Cardiac septum (tissue), 1 donor: ENCODE measurements at regions not wholly inside any gene's neighbourhood (a gene's known extent, or its start where the extent isn't known, plus 50 kb on each side); places are given as distances from the start of the nearest gene placed in this dataset.

Source experiments
- DNase-seq: peaks from one replicate; pipeline ENCODE4 v3.0.0-alpha.2; 2020; ENCODE audit warnings: low spot score
- intact Hi-C: fragments of 100-400 bp; cut with DNase I; formaldehyde crosslinking; loops from one replicate; pipeline ENCODE4 v1.14.0; 2022
- donor health status: DM: no; HTN: no; CAD: no.

- no peak for DNase-seq
- intact Hi-C loops, result no loop called here
These were observed 53.0 kb upstream of the SMOX start for GRCh38 chr20:4095639-4096038.

GRCh38 chr20:4091490-4092479, 56.8 kb upstream of the SMOX start:
- intact Hi-C loops, result no loop called here
- DNase-seq, result peak; percentile 88

GRCh38 chr20:4090756-4091489, 57.7 kb upstream of the SMOX start:
- intact Hi-C loops, result no loop called here
- peak; percentile 49 for DNase-seq

- peak; percentile 79 for DNase-seq
- intact Hi-C loops, result loop anchor here (5.0 kb wide), 2 partner anchors 203 to 413 kb away; partner anchors contain the start of gene PANK2
These were observed 58.7 kb upstream of the SMOX start for GRCh38 chr20:4089756-4090487.

GRCh38 chr20:4088766-4089165, 59.9 kb upstream of the SMOX start:
- DNase-seq, result peak; percentile 15
- intact Hi-C loops, result loop anchor here (5.0 kb wide), 2 partner anchors 201 to 411 kb away; partner anchors contain the start of gene PANK2

GRCh38 chr20:4087923-4088322, 60.7 kb upstream of the SMOX start:
- no peak for DNase-seq
- intact Hi-C loops, result loop anchor here (5.0 kb wide), 2 partner anchors 201 to 411 kb away; partner anchors contain the start of gene PANK2

- intact Hi-C loops, result loop anchor here (5.0 kb wide), 2 partner anchors 200 to 410 kb away; partner anchors contain the start of gene PANK2
These were observed 61.6 kb upstream of the SMOX start for GRCh38 chr20:4086771-4087687.

GRCh38 chr20:4084721-4085120, 63.9 kb upstream of the SMOX start:
- no peak for DNase-seq
- intact Hi-C loops, result loop anchor here (2.0 to 5.0 kb wide), 3 partner anchors 70 to 407 kb away; partner anchors contain the start of genes PANK2 and RNF24

More at GRCh38 chr20:4086771-4087687, 61.6 kb upstream of the SMOX start:
- no peak for DNase-seq

- no peak for DNase-seq
- intact Hi-C loops, result loop anchor here (2.0 kb wide), 1 partner anchor 69 kb away; the partner anchor contains the start of gene RNF24
These were observed 64.5 kb upstream of the SMOX start for GRCh38 chr20:4084096-4084495.

GRCh38 chr20:4083098-4083865, 65.3 kb upstream of the SMOX start:
- no peak for DNase-seq
- intact Hi-C loops, result no loop called here

GRCh38 chr20:4082406-4083097, 66.1 kb upstream of the SMOX start:
- peak; percentile 87 for DNase-seq
- intact Hi-C loops, result no loop called here

- no peak for DNase-seq
- intact Hi-C loops, result no loop called here
These were observed 66.1 kb upstream of the RNF24 start for GRCh38 chr20:4081421-4081820.

GRCh38 chr20:4076671-4077070, 61.3 kb upstream of the RNF24 start:
- no peak for DNase-seq
- intact Hi-C loops, result loop anchor here (10.0 kb wide), 1 partner anchor 292 kb away; the partner anchor contains the start of genes CENPB and SPEF1

GRCh38 chr20:4076033-4076432, 60.7 kb upstream of the RNF24 start:
- intact Hi-C loops, result loop anchor here (10.0 kb wide), 1 partner anchor 291 kb away; the partner anchor contains the start of genes CENPB and SPEF1
- no peak for DNase-seq

- peak; percentile 39 for DNase-seq
- intact Hi-C loops, result loop anchor here (10.0 kb wide), 1 partner anchor 290 kb away; the partner anchor contains the start of genes CENPB and SPEF1
These were observed 59.6 kb upstream of the RNF24 start for GRCh38 chr20:4074877-4075455.
